AG09319 (cell line): ENCODE measurements at regions not wholly inside any gene's neighbourhood (a gene's known extent, or its start where the extent isn't known, plus 50 kb on each side); places are given as distances from the start of the nearest gene placed in this dataset.
"Not testable (repeated sequence)": the region's sequence is repeated elsewhere in the genome, so short reads cannot be mapped to it uniquely, and the experiment has no call there.

Experiments used
- DNase-seq: peaks from one replicate; pipeline ENCODE4 v3.0.0-alpha.2; 2010; ENCODE audit warnings: low read depth; ENCODE audit errors: extremely low read depth
- TF ChIP-seq, protein P1 (sequence below): IDR thresholded peaks from 2 replicates; pipeline ENCODE4 v1.5.1; 2011; ENCODE audit warnings: low read depth, mild to moderate bottlenecking, inconsistent platforms, low read length, moderate library complexity

DNA sequence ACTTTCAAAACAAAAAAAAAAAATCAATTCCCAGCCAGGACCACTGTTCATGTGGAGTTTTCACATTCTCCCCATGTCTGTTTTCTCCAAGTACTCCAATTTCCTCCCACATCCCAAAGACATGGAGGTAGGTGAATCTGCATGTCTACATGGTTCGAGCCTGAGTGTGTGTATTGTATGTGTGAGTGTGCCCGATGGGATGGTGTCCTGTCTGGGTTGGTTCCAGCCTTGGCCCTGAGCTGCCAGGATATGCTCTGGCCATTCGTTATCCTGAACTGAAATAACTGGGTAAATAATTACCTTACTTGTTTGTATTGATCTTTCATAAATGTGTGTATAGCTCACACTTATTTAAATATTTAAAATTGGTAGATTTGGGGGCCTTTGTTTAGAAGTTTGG is 452.3 kb upstream of the RORB start:
- DNase-seq = no peak
- TF ChIP-seq, protein P1, sequence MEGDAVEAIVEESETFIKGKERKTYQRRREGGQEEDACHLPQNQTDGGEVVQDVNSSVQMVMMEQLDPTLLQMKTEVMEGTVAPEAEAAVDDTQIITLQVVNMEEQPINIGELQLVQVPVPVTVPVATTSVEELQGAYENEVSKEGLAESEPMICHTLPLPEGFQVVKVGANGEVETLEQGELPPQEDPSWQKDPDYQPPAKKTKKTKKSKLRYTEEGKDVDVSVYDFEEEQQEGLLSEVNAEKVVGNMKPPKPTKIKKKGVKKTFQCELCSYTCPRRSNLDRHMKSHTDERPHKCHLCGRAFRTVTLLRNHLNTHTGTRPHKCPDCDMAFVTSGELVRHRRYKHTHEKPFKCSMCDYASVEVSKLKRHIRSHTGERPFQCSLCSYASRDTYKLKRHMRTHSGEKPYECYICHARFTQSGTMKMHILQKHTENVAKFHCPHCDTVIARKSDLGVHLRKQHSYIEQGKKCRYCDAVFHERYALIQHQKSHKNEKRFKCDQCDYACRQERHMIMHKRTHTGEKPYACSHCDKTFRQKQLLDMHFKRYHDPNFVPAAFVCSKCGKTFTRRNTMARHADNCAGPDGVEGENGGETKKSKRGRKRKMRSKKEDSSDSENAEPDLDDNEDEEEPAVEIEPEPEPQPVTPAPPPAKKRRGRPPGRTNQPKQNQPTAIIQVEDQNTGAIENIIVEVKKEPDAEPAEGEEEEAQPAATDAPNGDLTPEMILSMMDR = no peak

DNA sequence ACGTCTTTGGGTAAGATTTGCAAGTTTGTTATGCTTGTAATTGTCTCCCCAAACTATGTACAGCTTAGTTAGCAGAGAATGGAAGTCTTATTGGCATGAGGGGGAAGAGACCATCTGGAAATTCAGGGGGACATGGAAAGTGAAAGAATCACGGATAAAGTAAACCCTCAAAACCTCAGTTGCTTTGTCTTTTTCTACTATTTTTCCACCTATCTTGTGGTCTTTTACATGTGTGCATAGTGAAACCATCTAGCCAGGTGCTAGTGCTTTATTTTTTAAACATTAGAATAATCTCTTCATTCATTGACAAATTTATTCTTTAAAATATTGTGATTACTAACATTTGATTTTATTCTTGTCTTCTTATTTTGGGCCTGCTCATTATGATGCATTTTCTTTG is 441.1 kb upstream of the RORB start:
- no peak for DNase-seq

DNA sequence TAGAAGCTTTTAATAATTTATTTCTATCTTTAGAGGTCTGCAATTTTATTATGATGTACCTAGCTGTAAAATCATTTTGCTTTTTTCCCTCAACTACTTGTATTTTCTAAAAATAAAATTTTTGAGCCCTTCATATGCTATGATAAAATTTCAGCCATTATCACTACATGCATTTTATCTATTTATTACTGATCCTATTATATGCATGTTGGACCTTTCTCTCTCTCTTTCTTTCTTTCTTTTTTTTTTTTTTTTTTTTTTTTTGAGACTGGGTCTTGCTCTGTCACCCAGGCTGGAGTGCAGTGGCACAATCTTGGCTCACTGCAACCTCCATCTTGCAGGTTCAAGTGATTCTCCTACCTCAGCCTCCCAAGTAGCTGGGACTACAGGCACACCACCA is 440.1 kb upstream of the RORB start:
- not testable (repeated sequence) for DNase-seq

More for the DNA sequence above, 441.1 kb upstream of the RORB start:
- TF ChIP-seq, protein P1 = no peak

DNA sequence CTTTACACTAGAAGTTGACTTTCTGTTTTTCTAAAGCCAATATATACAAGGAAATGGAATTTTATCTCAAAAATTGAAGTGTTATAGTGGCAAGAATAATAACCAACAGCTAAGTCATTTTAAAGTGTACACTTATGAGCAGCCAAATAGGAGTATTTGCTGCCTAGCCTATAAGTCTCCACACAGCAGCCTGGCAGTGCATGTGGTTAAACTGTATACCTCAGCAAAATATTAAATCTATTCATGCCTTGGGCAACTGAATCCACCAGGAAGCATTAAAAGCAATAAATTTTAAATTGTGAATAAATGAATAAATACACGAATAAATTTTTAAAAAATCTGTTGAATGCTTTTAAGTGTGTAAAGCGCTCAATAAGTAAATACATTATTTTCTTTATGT is 432.4 kb upstream of the RORB start:
- no peak for DNase-seq
- TF ChIP-seq, protein P1 = no peak

DNA sequence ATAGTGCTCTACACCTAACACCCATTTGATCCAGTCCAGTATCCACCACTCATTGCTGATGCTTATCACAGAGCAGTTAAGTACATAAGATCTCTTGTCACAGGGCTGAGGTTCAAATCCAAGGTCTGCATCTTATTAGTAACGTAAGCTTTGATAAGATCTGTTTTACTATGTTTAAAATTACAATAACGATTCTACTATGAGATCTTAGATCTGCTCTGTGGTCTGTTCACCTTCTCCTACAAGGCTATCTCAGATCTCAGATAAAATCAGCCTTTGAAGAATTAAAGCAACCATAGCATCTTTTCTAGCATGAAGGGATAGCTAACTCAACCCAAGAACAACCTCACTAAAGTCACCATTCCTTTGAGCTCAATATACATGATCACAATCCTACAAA is 431.0 kb upstream of the RORB start:
- TF ChIP-seq, protein P1 = no peak
- DNase-seq = no peak

DNA sequence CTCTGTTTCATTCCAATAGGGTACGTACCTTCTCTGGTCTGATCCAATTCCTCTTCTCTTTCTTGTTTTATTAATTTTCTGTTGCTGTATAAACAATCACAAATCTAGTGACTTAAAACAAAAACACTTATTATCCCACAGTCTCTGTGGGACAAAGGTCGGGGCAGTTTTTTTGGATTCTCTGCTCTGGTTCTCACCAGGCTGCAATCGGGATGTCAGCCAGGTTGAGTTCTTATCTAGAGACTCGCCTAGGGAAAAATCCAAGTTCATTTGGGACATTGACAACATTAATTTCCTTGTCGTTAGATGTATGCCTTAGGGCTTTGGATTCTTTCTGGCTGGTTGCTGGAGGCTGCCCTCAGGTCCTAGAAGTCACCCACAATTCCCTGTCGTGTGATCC is 430.5 kb upstream of the RORB start:
- DNase-seq = no peak

DNA sequence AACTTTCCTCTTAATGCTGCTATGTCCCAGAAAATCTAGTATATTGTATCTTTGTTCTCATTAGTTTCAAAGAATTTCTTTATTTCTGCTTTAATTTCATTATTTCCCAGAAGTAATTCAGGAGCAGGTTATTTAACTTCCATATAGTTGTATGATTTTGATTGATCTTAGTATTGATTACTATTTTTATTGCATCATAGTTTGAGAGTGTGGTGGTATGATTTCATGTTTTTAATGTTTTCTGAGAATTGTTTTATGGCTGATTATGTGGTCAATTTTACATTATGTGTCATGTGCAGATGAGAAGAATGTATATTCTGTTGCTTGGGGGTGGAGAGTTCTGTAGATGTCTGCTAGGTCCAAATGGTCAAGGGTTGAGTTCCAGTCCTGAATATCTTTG is 425.6 kb upstream of the RORB start:
- no peak for DNase-seq
- TF ChIP-seq, protein P1 = no peak

More for the DNA sequence above, 430.5 kb upstream of the RORB start:
- TF ChIP-seq, protein P1 = no peak

DNA sequence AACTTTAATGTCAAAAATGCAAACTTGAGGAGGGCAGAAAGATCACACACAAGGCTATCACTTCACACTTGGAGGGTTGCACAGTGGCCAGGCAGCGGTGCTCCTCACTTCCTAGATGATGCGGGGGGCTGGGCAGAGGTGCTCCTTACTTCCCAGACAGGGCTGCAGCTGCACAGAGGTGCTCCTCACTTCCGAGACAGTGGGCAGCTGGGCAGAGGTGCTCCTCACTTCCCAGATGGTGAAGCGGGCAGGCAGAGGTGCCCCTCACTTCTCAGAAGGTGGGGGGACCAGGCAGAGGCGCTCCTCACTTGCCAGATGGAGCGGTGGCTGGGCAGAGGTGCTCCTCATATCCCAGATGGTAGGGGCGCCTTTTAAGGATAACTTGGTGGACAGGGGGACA is 423.2 kb upstream of the RORB start:
- DNase-seq = no peak
- TF ChIP-seq, protein P1 = no peak
